Naive thymus-derived CD4-positive, alpha-beta T cell (primary cell): ENCODE measurements at regions not wholly inside any gene's neighbourhood (a gene's known extent, or its start where the extent isn't known, plus 50 kb on each side); places are given as distances from the start of the nearest gene placed in this dataset.

Source experiments
- ATAC-seq: fragments of 150-1000 bp; cut with Tn5 transposase; 2 replicates; pipeline ENCODE4 v1.10.0; 2021; ENCODE audit warnings: mild to moderate bottlenecking, moderate library complexity
- CTCF ChIA-PET: fragments of 350-600 bp; sonication (Branson Sonifier 250); formaldehyde crosslinking; loops from one replicate; lab custom pipeline; 2021; ENCODE audit warnings: antibody characterized with exemption; lab: Charles Lee
- POLR2A ChIA-PET: fragments of 350-600 bp; sonication (Branson Sonifier 250); formaldehyde crosslinking; loops from one replicate; lab custom pipeline; 2021; ENCODE audit warnings: antibody characterized with exemption, inconsistent platforms; lab: Charles Lee
- DNase-seq, 9 donors: peaks; one replicate each; pipeline versions ENCODE4 v3.0.0 to v3.0.0-alpha.2; 2020 to 2022; ENCODE audit warnings: mixed read lengths in 1 of 9
- H3K27ac ChIP-seq: one replicate; pipeline ENCODE4 v1.7.0; 2013; ENCODE audit warnings: mild to moderate bottlenecking, low read depth, low read length, moderate library complexity
- H3K27me3 ChIP-seq, 2 donors: one replicate each; pipeline ENCODE4 v1.7.0; 2013; ENCODE audit warnings: low read length in 2 of 2, mild to moderate bottlenecking in 2 of 2, moderate library complexity in 2 of 2; ENCODE audit not compliant: control insufficient read depth in 2 of 2, insufficient read depth in 2 of 2
- H3K36me3 ChIP-seq, 3 experiments: 1 replicate in 2 of 3; 2 replicates in 1 of 3; pipeline ENCODE4 v1.7.0; 2013; ENCODE audit warnings: low read length in 3 of 3, mild to moderate bottlenecking in 3 of 3, moderate library complexity in 1 of 3; ENCODE audit not compliant: insufficient read depth in 3 of 3, control insufficient read depth in 2 of 3
- H3K4me1 ChIP-seq, 2 donors: one replicate each; pipeline ENCODE4 v1.7.0; 2013; ENCODE audit warnings: low read length in 2 of 2, mild to moderate bottlenecking in 2 of 2, moderate library complexity in 1 of 2; ENCODE audit not compliant: control insufficient read depth in 2 of 2, insufficient read depth in 2 of 2
- H3K4me3 ChIP-seq: 2 replicates; pipeline ENCODE4 v1.7.0; 2013; ENCODE audit warnings: mild to moderate bottlenecking, low read length
- H3K9me3 ChIP-seq, 3 experiments: 1 replicate in 2 of 3; 2 replicates in 1 of 3; pipeline ENCODE4 v1.7.0; 2013; ENCODE audit warnings: low read length in 3 of 3; ENCODE audit not compliant: control insufficient read depth in 2 of 3
- H3K27ac Mint-ChIP-seq, 9 donors: one replicate each; pipeline ENCODE4 v1.8.0; 2020 to 2022; ENCODE audit warnings: mixed read lengths in 9 of 9, mild to moderate bottlenecking in 8 of 9, moderate library complexity in 5 of 9, inconsistent platforms in 2 of 9
- H3K27me3 Mint-ChIP-seq, 5 donors: one replicate each; pipeline ENCODE4 v1.8.0; 2021 to 2022; ENCODE audit warnings: mixed read lengths in 5 of 5, mild to moderate bottlenecking in 1 of 5
- H3K36me3 Mint-ChIP-seq, 5 donors: one replicate each; pipeline ENCODE4 v1.8.0; 2020 to 2022; ENCODE audit warnings: mixed read lengths in 5 of 5, mild to moderate bottlenecking in 3 of 5, inconsistent platforms in 1 of 5
- H3K4me1 Mint-ChIP-seq, 7 donors: one replicate each; pipeline ENCODE4 v1.8.0; 2020 to 2022; ENCODE audit warnings: mixed read lengths in 7 of 7, mild to moderate bottlenecking in 3 of 7, inconsistent platforms in 1 of 7
- H3K4me3 Mint-ChIP-seq, 10 donors: one replicate each; pipeline ENCODE4 v1.8.0; 2020 to 2022; ENCODE audit warnings: mild to moderate bottlenecking in 10 of 10, mixed read lengths in 10 of 10, moderate library complexity in 6 of 10, inconsistent platforms in 2 of 10
- H3K9me3 Mint-ChIP-seq, 11 donors: one replicate each; pipeline ENCODE4 v1.8.0; 2020 to 2022; ENCODE audit warnings: mixed read lengths in 11 of 11, mild to moderate bottlenecking in 4 of 11, inconsistent platforms in 1 of 11, moderate library complexity in 1 of 11
- intact Hi-C, 2 donors: fragments of 100-400 bp; cut with micrococcal nuclease; formaldehyde crosslinking; loops; one replicate each; pipeline ENCODE4 v1.15.1; 2023

DNA sequence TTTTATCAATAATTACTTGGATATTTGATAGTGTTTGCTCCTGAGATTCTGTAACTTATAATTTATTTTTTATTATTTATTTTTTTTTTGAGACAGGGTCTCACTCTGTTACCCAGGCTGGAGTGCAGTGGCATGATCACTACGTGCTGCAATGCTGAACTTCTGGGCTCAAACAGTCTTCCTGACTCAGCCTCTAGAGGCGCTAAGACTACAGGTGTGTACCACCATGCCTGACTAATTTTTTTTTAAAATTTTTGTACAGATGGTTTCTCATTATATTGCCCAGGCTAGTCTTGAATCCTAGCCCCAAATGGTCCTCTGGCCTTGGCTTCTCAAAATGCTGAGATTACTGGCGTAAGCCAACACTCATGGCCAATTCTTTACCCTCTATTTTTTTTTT, 845.5 kb upstream of the ADGRL4 start:
- H3K27ac Mint-ChIP-seq, result no peak overlapping the region
- H3K4me1 Mint-ChIP-seq, result no peaks in the 10 kb centered on the region
- intact Hi-C loops, result no loop called here
- no peak for DNase-seq
- H3K9me3 Mint-ChIP-seq, result peaks cover 0 to 14% (median 4%) of the 10 kb centered on the region in 11 donors
- ChIA-PET CTCF (no interaction called here), POLR2A (no interaction called here)
- no peaks in the 10 kb centered on the region for H3K27me3 Mint-ChIP-seq
- H3K4me3 Mint-ChIP-seq, result no peak overlapping the region
- ATAC-seq, result no peak
- Histone ChIP-seq H3K27me3 (no peaks in the 10 kb centered on the region), H3K9me3 (no peaks in the 10 kb centered on the region), H3K36me3 (no peaks in the 10 kb centered on the region), H3K4me1 (no peaks in the 10 kb centered on the region), H3K4me3 (no peak overlapping the region), H3K27ac (no peak overlapping the region)
- H3K36me3 Mint-ChIP-seq, result no peaks in the 10 kb centered on the region

DNA sequence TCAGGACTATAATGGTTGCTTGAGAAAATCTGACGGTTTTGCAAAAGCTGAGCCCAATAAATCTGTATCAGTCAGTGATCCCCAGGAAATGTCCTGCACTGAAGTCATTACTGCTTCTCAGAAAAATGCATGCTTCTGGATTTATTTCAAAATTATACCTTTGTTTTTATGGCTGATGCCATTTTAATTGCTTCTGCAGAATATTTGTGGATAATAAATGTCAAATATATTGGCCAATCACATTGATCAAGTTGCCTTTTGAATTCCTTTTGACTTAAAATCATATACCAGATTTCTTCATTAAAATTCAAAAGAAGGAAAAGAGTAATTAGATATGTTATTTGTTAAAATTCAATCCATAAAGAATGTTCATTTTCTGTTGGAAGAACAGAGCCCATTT, 842.9 kb upstream of the ADGRL4 start:
- Histone ChIP-seq H3K27me3 (no peaks in the 10 kb centered on the region), H3K4me3 (no peak overlapping the region), H3K27ac (no peak overlapping the region), H3K9me3 (no peaks in the 10 kb centered on the region), H3K4me1 (no peaks in the 10 kb centered on the region), H3K36me3 (no peaks in the 10 kb centered on the region)
- ATAC-seq (no peak), DNase-seq (no peak)
- CTCF ChIA-PET, result no interaction called here
- H3K4me1 Mint-ChIP-seq, result no peaks in the 10 kb centered on the region
- no peak overlapping the region for H3K27ac Mint-ChIP-seq
- POLR2A ChIA-PET, result no interaction called here
- no peak overlapping the region for H3K4me3 Mint-ChIP-seq
- H3K36me3 Mint-ChIP-seq, result no peaks in the 10 kb centered on the region
- H3K27me3 Mint-ChIP-seq, result no peaks in the 10 kb centered on the region
- H3K9me3 Mint-ChIP-seq, result peaks cover 0 to 8% (median 2%) of the 10 kb centered on the region in 11 donors
- intact Hi-C loops, result no loop called here

DNA sequence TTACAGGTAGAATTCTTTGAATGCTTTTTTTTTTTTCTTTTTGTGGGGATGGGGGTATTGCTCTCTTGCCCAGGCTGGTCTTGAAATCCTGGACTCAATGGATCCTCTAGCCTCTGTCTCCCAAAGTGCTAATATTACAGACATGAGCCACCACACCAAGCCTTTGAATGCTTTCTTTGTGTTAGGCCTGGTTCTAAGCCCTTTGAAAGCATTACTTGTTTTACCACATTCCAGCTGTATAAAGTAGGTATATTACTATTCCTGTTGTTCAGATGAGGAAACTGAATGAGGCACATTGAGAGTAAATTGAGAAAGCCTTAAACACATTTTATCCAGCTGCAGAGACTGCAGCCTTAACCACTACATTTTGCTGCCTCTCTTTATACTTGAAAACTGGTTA, 841.8 kb upstream of the ADGRL4 start:
- no peak overlapping the region for H3K4me3 Mint-ChIP-seq

GRCh38 chr1:79847700-79848099, 841.2 kb upstream of the ADGRL4 start:
- no peaks in the 10 kb centered on the region for H3K27me3 Mint-ChIP-seq
- H3K4me1 Mint-ChIP-seq, result no peaks in the 10 kb centered on the region
- ATAC-seq (no peak), DNase-seq (no peak)
- Histone ChIP-seq H3K27ac (no peak overlapping the region), H3K36me3 (no peaks in the 10 kb centered on the region), H3K9me3 (no peaks in the 10 kb centered on the region), H3K4me3 (no peak overlapping the region), H3K27me3 (no peaks in the 10 kb centered on the region), H3K4me1 (no peaks in the 10 kb centered on the region)
- H3K27ac Mint-ChIP-seq, result no peak overlapping the region
- intact Hi-C loops, result no loop called here
- H3K4me3 Mint-ChIP-seq, result no peak overlapping the region
- no peaks in the 10 kb centered on the region for H3K36me3 Mint-ChIP-seq
- CTCF ChIA-PET, result no interaction called here
- H3K9me3 Mint-ChIP-seq, result peaks cover 0 to 8% (median 0%) of the 10 kb centered on the region in 11 donors
- POLR2A ChIA-PET, result no interaction called here

More for the DNA sequence above, 841.8 kb upstream of the ADGRL4 start:
- no peaks in the 10 kb centered on the region for H3K4me1 Mint-ChIP-seq
- H3K27me3 Mint-ChIP-seq, result no peaks in the 10 kb centered on the region
- ChIA-PET POLR2A (no interaction called here), CTCF (no interaction called here)
- no peaks in the 10 kb centered on the region for H3K36me3 Mint-ChIP-seq
- intact Hi-C loops, result no loop called here
- Histone ChIP-seq H3K4me3 (no peak overlapping the region), H3K36me3 (no peaks in the 10 kb centered on the region), H3K9me3 (no peaks in the 10 kb centered on the region), H3K27me3 (no peaks in the 10 kb centered on the region), H3K4me1 (no peaks in the 10 kb centered on the region), H3K27ac (no peak overlapping the region)
- H3K9me3 Mint-ChIP-seq, result peaks cover 0 to 8% (median 0%) of the 10 kb centered on the region in 11 donors
- DNase-seq (no peak), ATAC-seq (no peak)
- no peak overlapping the region for H3K27ac Mint-ChIP-seq

DNA sequence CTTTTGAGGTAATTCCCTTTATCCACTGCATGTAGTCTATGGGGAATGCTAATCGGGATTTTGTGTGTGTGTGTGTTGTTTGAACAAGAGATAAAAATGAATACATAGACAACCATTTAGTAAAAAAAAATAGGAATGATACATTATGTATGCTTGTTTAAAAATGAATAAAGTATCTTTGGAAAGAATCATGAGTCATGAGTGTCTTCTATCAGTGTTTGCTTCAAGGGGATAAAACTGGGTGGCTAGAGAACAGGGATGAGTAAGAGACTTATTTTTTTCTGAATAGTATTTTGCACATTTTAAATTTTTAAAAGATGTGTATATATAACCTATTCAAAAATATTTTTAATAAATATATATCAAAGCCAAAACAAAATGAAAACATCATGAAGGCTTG, 839.4 kb upstream of the ADGRL4 start:
- Histone ChIP-seq H3K36me3 (no peaks in the 10 kb centered on the region), H3K4me3 (no peak overlapping the region), H3K9me3 (no peaks in the 10 kb centered on the region), H3K27ac (no peak overlapping the region), H3K4me1 (no peaks in the 10 kb centered on the region), H3K27me3 (no peaks in the 10 kb centered on the region)
- Mint-ChIP-seq H3K4me3 (no peak overlapping the region), H3K9me3 (peaks cover 0 to 8% (median 0%) of the 10 kb centered on the region in 11 donors), H3K27me3 (no peaks in the 10 kb centered on the region), H3K36me3 (no peaks in the 10 kb centered on the region), H3K4me1 (no peaks in the 10 kb centered on the region), H3K27ac (no peak overlapping the region)
- ChIA-PET CTCF (no interaction called here), POLR2A (no interaction called here)
- intact Hi-C loops, result no loop called here
- DNase-seq (no peak), ATAC-seq (no peak)

DNA sequence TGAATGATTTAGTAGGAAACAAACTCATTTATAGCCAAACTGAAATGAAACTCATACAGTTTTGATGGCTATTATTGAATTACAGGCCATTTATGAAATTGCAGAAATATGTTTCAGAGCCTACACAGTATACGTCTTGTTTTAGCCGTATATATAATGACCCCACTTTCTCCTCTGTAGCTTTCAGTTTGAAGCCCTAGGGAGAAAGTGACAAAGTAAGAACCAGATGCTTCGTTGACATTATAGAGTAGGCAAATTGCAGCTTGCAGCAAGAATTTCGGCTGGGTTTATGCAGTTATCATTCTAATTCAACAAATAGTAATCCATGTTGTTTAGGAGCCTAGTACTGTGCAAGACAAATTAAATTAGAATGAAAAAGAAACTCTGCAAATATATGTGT, 836.3 kb upstream of the ADGRL4 start:
- Mint-ChIP-seq H3K4me1 (no peaks in the 10 kb centered on the region), H3K27me3 (no peaks in the 10 kb centered on the region), H3K9me3 (peaks cover 0 to 14% (median 0%) of the 10 kb centered on the region in 11 donors), H3K36me3 (no peaks in the 10 kb centered on the region), H3K27ac (no peak overlapping the region), H3K4me3 (no peak overlapping the region)
- intact Hi-C loops, result no loop called here
- ATAC-seq, result no peak
- H3K27me3 ChIP-seq, result no peaks in the 10 kb centered on the region
- ChIA-PET POLR2A (no interaction called here), CTCF (no interaction called here)
- H3K27ac ChIP-seq, result no peak overlapping the region
- no peak overlapping the region for H3K4me3 ChIP-seq
- no peak for DNase-seq
- H3K4me1 ChIP-seq, result no peaks in the 10 kb centered on the region
- no peaks in the 10 kb centered on the region for H3K9me3 ChIP-seq
- H3K36me3 ChIP-seq, result no peaks in the 10 kb centered on the region

GRCh38 chr1:79839882-79840281, 833.4 kb upstream of the ADGRL4 start:
- H3K4me1 Mint-ChIP-seq, result no peaks in the 10 kb centered on the region
- Histone ChIP-seq H3K4me1 (no peaks in the 10 kb centered on the region), H3K27ac (no peak overlapping the region), H3K27me3 (no peaks in the 10 kb centered on the region), H3K4me3 (no peak overlapping the region), H3K9me3 (no peaks in the 10 kb centered on the region), H3K36me3 (no peaks in the 10 kb centered on the region)
- H3K4me3 Mint-ChIP-seq, result no peak overlapping the region
- no peak overlapping the region for H3K27ac Mint-ChIP-seq
- ATAC-seq (no peak), DNase-seq (no peak)
- intact Hi-C loops, result no loop called here
- H3K27me3 Mint-ChIP-seq, result no peaks in the 10 kb centered on the region
- H3K36me3 Mint-ChIP-seq, result no peaks in the 10 kb centered on the region
- ChIA-PET POLR2A (no interaction called here), CTCF (no interaction called here)
- peaks cover 0 to 11% (median 0%) of the 10 kb centered on the region in 11 donors for H3K9me3 Mint-ChIP-seq
